Suprapubic skin (tissue), 4 donors: ENCODE measurements at regions not wholly inside any gene's neighbourhood (a gene's known extent, or its start where the extent isn't known, plus 50 kb on each side); places are given as distances from the start of the nearest gene placed in this dataset.

Source experiments
- DNase-seq, 2 donors: peaks; one replicate each; pipeline ENCODE4 v3.0.0-alpha.2; 2019; ENCODE audit warnings: low spot score in 2 of 2
- H3K27ac ChIP-seq: fragments of 200-600 bp; sonication (generic); one replicate; pipeline ENCODE4 v1.5.1; 2019
- H3K27me3 ChIP-seq: fragments of 200-600 bp; sonication (generic); one replicate; pipeline ENCODE4 v1.5.1; 2019
- H3K36me3 ChIP-seq: fragments of 200-600 bp; sonication (generic); one replicate; pipeline ENCODE4 v1.5.1; 2019
- H3K4me1 ChIP-seq: fragments of 200-600 bp; sonication (generic); one replicate; pipeline ENCODE4 v1.5.1; 2019
- H3K4me3 ChIP-seq: fragments of 200-600 bp; sonication (generic); one replicate; pipeline ENCODE4 v1.5.1; 2019; ENCODE audit warnings: mild to moderate bottlenecking
- H3K9me3 ChIP-seq: fragments of 200-600 bp; sonication (generic); one replicate; pipeline ENCODE4 v1.5.1; 2019
- CTCF ChIP-seq, 2 donors: fragments of 200-600 bp in 1 of 2; fragments of 450-650 bp in 1 of 2; sonication (generic) in 1 of 2; IDR thresholded peaks; one replicate each; pipeline ENCODE4 v1.5.1; 2016 to 2019; ENCODE audit warnings: antibody characterized with exemption in 2 of 2, mild to moderate bottlenecking in 1 of 2, moderate library complexity in 1 of 2
- EP300 ChIP-seq: sonication (generic); formaldehyde crosslinking; IDR thresholded peaks from one replicate; pipeline ENCODE4 v1.6.1; 2017; ENCODE audit warnings: antibody characterized with exemption
- POLR2A ChIP-seq, 2 donors: fragments of 450-650 bp; IDR thresholded peaks; one replicate each; pipeline ENCODE4 v1.6.1; 2017; ENCODE audit warnings: antibody characterized with exemption in 2 of 2, mild to moderate bottlenecking in 2 of 2, moderate library complexity in 2 of 2
- POLR2AphosphoS5 ChIP-seq, 3 donors: sonication (generic); formaldehyde crosslinking; IDR thresholded peaks; one replicate each; pipeline ENCODE4 v1.6.1; 2017; ENCODE audit warnings: antibody characterized with exemption in 3 of 3
- WGBS: methylation state at CpG from one replicate; pipeline ENCODE4 v1.1.5; 2018; 5-methylcytosine and 5-hydroxymethylcytosine counted together

GRCh38 chrX:20585782-20586181, 319.1 kb upstream of the RPS6KA3 start:
- Histone ChIP-seq H3K27ac (no peak overlapping the region), H3K9me3 (no peaks in the 10 kb centered on the region), H3K4me1 (no peaks in the 10 kb centered on the region), H3K27me3 (no peaks in the 10 kb centered on the region), H3K36me3 (no peaks in the 10 kb centered on the region), H3K4me3 (no peak overlapping the region)
- DNase-seq: no peak
- TF ChIP-seq POLR2A (IDR thresholded peaks at IDR 0.05): no peak
- WGBS: 53% methylated on average over 2 of the region's 2 CpGs

DNA sequence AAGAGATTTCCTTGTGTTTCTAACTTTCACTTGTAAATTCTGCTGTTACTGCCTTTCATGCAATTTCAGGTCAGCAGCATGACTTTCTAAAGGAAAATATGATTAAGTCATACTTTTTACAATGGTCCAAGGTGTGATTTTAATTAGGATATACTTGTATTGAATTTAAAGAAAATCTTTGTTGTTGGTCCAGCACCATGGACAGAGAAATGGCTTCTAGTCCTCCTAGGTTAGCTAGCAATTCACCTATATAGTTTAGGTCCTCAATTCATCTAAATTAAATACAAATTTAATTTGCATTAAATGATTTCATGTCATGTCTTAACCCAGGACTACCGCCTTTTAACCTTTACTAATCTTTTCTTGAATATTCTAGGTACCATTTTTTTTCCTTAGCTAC, 304.9 kb upstream of the RPS6KA3 start:
- Histone ChIP-seq H3K9me3 (no peaks in the 10 kb centered on the region), H3K27me3 (no peaks in the 10 kb centered on the region), H3K4me1 (no peaks in the 10 kb centered on the region), H3K27ac (no peak overlapping the region), H3K4me3 (no peak overlapping the region), H3K36me3 (no peaks in the 10 kb centered on the region)
- no peak for DNase-seq
- WGBS: 68% methylated on average over 1 of the region's 1 CpG
- TF ChIP-seq POLR2AphosphoS5 (IDR thresholded peaks at IDR 0.05) (no peak), CTCF (IDR thresholded peaks at IDR 0.05) (no peak), POLR2A (IDR thresholded peaks at IDR 0.05) (no peak), EP300 (no peak)

DNA sequence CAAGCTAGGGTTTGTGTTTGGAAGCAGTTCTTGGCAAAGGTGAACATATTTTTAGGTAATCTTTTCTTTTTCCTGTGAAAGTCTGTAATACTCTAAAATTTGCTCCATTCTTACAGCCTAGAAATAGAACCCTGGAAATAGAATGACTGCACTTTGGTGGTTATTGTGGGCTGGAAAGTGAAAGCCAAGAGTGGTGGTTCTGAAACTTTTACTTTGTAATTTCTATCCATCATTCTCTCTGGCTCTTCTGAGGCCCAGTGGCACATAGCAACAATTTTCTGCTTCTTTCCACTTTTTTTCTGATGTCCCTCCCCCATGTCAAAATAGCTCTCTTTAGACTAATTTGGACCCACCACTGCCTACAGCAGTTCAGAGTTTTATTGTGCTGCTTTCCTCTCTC, 300.4 kb upstream of the RPS6KA3 start:
- H3K27me3 ChIP-seq: no peaks in the 10 kb centered on the region
- TF ChIP-seq POLR2AphosphoS5 (IDR thresholded peaks at IDR 0.05) (no peak), EP300 (no peak), POLR2A (IDR thresholded peaks at IDR 0.05) (no peak), CTCF (IDR thresholded peaks at IDR 0.05) (no peak)
- H3K4me3 ChIP-seq: no peak overlapping the region
- H3K27ac ChIP-seq: no peak overlapping the region
- H3K36me3 ChIP-seq: no peaks in the 10 kb centered on the region
- H3K9me3 ChIP-seq: no peaks in the 10 kb centered on the region
- no peaks in the 10 kb centered on the region for H3K4me1 ChIP-seq
- no peak for DNase-seq

GRCh38 chrX:20547611-20548051, 280.9 kb upstream of the RPS6KA3 start:
- Histone ChIP-seq H3K4me3 (no peak overlapping the region), H3K27me3 (no peaks in the 10 kb centered on the region), H3K27ac (no peak overlapping the region), H3K36me3 (no peaks in the 10 kb centered on the region), H3K9me3 (no peaks in the 10 kb centered on the region), H3K4me1 (no peaks in the 10 kb centered on the region)
- 41% methylated on average over 3 of the region's 3 CpGs for WGBS
- TF ChIP-seq EP300: no peak
- TF ChIP-seq POLR2A (IDR thresholded peaks at IDR 0.05): no peak
- no peak for TF ChIP-seq POLR2AphosphoS5 (IDR thresholded peaks at IDR 0.05)
- TF ChIP-seq CTCF (IDR thresholded peaks at IDR 0.05): no peak
- no peak for DNase-seq

DNA sequence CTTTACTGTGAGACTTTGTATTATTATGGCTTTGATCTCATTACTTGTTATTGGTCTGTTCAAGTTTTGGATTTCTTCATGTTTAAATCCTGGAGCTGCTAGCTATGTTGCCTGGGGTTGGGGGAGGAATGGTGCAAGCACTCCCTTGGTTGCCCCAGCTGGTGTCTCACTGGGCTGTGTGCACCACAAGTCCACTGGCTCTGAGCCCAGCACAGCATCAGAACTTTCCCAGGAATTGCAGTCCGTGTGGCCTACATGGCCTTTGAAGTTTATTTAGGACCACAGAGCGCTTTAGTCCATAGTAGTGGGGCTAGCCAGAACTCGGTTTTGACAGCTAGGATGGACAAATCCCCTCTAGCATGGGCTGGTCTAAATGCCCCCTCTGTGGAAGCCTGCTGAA, 278.8 kb upstream of the RPS6KA3 start:
- Histone ChIP-seq H3K36me3 (no peaks in the 10 kb centered on the region), H3K4me1 (no peaks in the 10 kb centered on the region), H3K4me3 (no peak overlapping the region), H3K9me3 (no peaks in the 10 kb centered on the region), H3K27ac (no peak overlapping the region), H3K27me3 (no peaks in the 10 kb centered on the region)
- TF ChIP-seq POLR2A (IDR thresholded peaks at IDR 0.05) (no peak), EP300 (no peak), CTCF (IDR thresholded peaks at IDR 0.05) (no peak), POLR2AphosphoS5 (IDR thresholded peaks at IDR 0.05) (no peak)
- 63% methylated on average over 3 of the region's 3 CpGs for WGBS
- no peak for DNase-seq

DNA sequence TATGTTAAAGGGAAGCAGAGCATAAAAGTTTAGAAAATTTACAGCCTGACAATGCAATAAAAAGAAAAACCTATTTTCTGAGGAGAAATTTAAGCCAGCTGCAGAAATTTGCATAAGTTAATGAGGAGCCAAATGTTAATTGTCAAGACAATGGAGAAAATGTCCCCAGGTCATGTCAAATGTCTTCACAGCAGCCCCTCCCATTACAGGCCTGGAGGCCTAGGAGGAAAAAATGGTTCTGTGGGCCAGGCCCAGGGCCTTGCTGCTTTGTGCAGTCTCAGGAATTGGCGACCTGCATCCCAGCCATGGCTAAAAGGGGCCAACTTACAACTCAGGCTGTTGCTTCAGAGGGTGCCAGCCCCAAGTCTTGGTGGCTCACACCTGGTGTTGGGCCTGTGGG, 275.4 kb upstream of the RPS6KA3 start:
- Histone ChIP-seq H3K4me1 (no peaks in the 10 kb centered on the region), H3K9me3 (no peaks in the 10 kb centered on the region), H3K27ac (no peak overlapping the region), H3K27me3 (no peaks in the 10 kb centered on the region), H3K36me3 (no peaks in the 10 kb centered on the region), H3K4me3 (no peak overlapping the region)
- TF ChIP-seq POLR2AphosphoS5 (IDR thresholded peaks at IDR 0.05) (no peak), CTCF (IDR thresholded peaks at IDR 0.05) (no peak), EP300 (no peak), POLR2A (IDR thresholded peaks at IDR 0.05) (no peak)
- WGBS: 78% methylated on average over 1 of the region's 1 CpG
- DNase-seq: no peak
